ENCODE measurements at regions not wholly inside any gene's neighbourhood (a gene's known extent, or its start where the extent isn't known, plus 50 kb on each side); places are given as distances from the start of the nearest gene placed in this dataset.
"Not testable (repeated sequence)": the region's sequence is repeated elsewhere in the genome, so short reads cannot be mapped to it uniquely, and the experiment has no call there.

DNA sequence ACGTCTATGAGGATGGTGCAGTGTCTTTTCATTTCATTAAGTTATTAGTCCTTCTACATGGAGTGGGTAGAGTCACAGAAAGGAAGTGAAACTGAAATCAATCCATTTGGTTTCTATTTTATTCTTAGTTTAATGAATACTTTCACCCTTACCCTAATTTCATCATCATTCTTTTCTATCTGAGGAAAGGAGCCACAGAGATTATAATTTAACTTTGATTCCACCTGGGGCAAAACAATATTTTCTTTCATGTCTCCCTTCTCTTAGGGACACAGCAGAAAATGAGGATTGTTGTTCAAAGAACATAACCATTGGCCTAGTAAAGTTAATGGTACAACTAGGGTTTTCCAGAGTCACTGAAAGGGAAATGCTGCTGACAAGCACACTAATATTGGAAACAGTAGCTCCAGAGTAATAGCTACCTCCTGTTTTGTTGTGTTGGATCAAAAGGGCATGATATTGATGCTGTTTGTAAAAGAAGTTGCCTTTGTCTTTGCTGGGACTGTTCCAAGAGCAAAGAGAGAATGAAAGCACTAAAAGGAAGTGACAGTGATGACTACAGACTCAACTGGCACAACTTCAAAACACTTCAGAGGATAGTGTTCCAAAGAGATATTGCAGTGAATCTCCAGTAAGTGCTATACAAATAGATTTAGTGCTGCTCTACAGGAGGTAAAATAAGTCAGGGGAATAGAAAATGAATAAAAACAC lies 247.1 kb upstream of the PITX2 start:
- Histone ChIP-seq H3K9me2 (ENCODE audit: insufficient read depth, low read length) (no peaks in the 10 kb centered on the region), H3K79me2 (replicated peaks; ENCODE audit: insufficient read depth, low read length) (no peaks in the 10 kb centered on the region), H3F3A (ENCODE audit: insufficient read depth, low read length, poor library complexity, severe bottlenecking) (no peaks in the 10 kb centered on the region), H3K27me3 (ENCODE audit: insufficient read depth, low read depth, low read length) (no peaks in the 10 kb centered on the region), H3K4me2 (ENCODE audit: low read length) (no peak overlapping the region), H3K9me3 (ENCODE audit: low read length) (no peaks in the 10 kb centered on the region), H4K20me1 (ENCODE audit: insufficient read depth) (no peaks in the 10 kb centered on the region), H3K27ac (ENCODE audit: low read length) (no peak overlapping the region), H3K36me3 (ENCODE audit: insufficient read depth, low read length) (no peaks in the 10 kb centered on the region), H3K9ac (ENCODE audit: low read length) (no peak overlapping the region), H2AFZ (ENCODE audit: low read depth, low read length) (no peak overlapping the region), H3K4me3 (ENCODE audit: low read length) (no peak overlapping the region)
- TF ChIP-seq, protein P1, sequence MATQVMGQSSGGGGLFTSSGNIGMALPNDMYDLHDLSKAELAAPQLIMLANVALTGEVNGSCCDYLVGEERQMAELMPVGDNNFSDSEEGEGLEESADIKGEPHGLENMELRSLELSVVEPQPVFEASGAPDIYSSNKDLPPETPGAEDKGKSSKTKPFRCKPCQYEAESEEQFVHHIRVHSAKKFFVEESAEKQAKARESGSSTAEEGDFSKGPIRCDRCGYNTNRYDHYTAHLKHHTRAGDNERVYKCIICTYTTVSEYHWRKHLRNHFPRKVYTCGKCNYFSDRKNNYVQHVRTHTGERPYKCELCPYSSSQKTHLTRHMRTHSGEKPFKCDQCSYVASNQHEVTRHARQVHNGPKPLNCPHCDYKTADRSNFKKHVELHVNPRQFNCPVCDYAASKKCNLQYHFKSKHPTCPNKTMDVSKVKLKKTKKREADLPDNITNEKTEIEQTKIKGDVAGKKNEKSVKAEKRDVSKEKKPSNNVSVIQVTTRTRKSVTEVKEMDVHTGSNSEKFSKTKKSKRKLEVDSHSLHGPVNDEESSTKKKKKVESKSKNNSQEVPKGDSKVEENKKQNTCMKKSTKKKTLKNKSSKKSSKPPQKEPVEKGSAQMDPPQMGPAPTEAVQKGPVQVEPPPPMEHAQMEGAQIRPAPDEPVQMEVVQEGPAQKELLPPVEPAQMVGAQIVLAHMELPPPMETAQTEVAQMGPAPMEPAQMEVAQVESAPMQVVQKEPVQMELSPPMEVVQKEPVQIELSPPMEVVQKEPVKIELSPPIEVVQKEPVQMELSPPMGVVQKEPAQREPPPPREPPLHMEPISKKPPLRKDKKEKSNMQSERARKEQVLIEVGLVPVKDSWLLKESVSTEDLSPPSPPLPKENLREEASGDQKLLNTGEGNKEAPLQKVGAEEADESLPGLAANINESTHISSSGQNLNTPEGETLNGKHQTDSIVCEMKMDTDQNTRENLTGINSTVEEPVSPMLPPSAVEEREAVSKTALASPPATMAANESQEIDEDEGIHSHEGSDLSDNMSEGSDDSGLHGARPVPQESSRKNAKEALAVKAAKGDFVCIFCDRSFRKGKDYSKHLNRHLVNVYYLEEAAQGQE (IDR thresholded peaks at IDR 0.05; ENCODE audit: borderline replicate concordance): no peak
- no peak for TF ChIP-seq RAD21 (conservative IDR thresholded peaks at IDR 0.05)
- no peak for TF ChIP-seq POLR2AphosphoS5 (IDR thresholded peaks at IDR 0.05)
- TF ChIP-seq, protein P2, sequence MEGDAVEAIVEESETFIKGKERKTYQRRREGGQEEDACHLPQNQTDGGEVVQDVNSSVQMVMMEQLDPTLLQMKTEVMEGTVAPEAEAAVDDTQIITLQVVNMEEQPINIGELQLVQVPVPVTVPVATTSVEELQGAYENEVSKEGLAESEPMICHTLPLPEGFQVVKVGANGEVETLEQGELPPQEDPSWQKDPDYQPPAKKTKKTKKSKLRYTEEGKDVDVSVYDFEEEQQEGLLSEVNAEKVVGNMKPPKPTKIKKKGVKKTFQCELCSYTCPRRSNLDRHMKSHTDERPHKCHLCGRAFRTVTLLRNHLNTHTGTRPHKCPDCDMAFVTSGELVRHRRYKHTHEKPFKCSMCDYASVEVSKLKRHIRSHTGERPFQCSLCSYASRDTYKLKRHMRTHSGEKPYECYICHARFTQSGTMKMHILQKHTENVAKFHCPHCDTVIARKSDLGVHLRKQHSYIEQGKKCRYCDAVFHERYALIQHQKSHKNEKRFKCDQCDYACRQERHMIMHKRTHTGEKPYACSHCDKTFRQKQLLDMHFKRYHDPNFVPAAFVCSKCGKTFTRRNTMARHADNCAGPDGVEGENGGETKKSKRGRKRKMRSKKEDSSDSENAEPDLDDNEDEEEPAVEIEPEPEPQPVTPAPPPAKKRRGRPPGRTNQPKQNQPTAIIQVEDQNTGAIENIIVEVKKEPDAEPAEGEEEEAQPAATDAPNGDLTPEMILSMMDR (IDR thresholded peaks at IDR 0.05; ENCODE audit: poor library complexity, severe bottlenecking): no peak
- no peak for TF ChIP-seq MXI1 (conservative IDR thresholded peaks at IDR 0.05; ENCODE audit: poor library complexity, severe bottlenecking)
- no peak for TF ChIP-seq TAF1 (IDR thresholded peaks at IDR 0.05; ENCODE audit: low read depth)
- TF ChIP-seq EP300 (conservative IDR thresholded peaks at IDR 0.05; ENCODE audit: poor library complexity, severe bottlenecking): no peak

DNA sequence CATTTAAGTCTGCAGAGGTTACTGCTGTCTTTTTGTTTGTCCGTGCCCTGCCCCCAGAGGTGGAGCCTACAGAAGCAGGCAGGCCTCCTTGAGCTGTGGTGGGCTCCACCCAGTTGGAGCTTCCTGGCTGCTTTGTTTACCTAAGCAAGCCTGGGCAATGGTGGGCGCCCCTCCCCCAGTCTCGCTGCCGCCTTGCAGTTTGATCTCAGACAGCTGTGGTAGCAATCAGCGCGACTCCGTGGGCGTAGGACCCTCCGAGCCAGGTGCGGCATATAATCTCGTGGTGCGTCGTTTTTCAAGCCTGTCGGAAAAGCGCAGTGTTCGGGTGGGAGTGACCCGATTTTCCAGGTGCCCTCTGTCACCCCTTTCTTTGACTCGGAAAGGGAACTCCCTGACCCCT lies 253.3 kb upstream of the PITX2 start:
- H3K36me3 ChIP-seq (ENCODE audit: insufficient read depth, low read length); H3K9me2 ChIP-seq (ENCODE audit: insufficient read depth, low read length); H3K4me2 ChIP-seq (ENCODE audit: low read length); H3K79me2 ChIP-seq (replicated peaks; ENCODE audit: insufficient read depth, low read length); H3K27me3 ChIP-seq (ENCODE audit: insufficient read depth, low read depth, low read length); H3K4me3 ChIP-seq (ENCODE audit: low read length); H3K9ac ChIP-seq (ENCODE audit: low read length); H3K27ac ChIP-seq (ENCODE audit: low read length); H4K20me1 ChIP-seq (ENCODE audit: insufficient read depth); H3K9me3 ChIP-seq (ENCODE audit: low read length); H2AFZ ChIP-seq (ENCODE audit: low read depth, low read length); H3F3A ChIP-seq (ENCODE audit: insufficient read depth, low read length, poor library complexity, severe bottlenecking): not testable (repeated sequence)

DNA sequence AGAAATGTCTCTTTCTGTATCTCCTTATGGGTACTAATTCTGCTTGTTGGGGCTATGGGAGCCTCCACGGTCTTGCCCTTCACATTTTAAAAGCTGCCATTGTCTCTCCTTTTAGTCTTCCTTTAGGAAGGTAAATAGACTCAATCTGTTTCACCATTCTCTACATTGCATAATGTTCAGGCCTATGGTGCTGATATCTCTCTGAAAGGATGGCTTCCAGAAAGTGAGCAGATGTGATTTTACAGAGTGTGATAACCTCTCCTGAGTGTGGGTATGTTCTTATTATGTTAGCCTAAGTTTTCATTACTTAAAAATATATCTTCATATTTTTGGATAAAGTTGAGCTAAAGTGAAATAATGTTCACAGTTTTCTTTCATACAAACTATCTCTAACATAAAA lies 254.0 kb upstream of the PITX2 start:
- Histone ChIP-seq H3K4me2 (ENCODE audit: low read length) (no peak overlapping the region), H3K79me2 (replicated peaks; ENCODE audit: insufficient read depth, low read length) (no peaks in the 10 kb centered on the region), H3K27ac (ENCODE audit: low read length) (no peak overlapping the region), H3K9me2 (ENCODE audit: insufficient read depth, low read length) (no peaks in the 10 kb centered on the region), H3K9me3 (ENCODE audit: low read length) (no peaks in the 10 kb centered on the region), H2AFZ (ENCODE audit: low read depth, low read length) (no peak overlapping the region), H3K4me3 (ENCODE audit: low read length) (no peak overlapping the region), H4K20me1 (ENCODE audit: insufficient read depth) (no peaks in the 10 kb centered on the region), H3K36me3 (ENCODE audit: insufficient read depth, low read length) (no peaks in the 10 kb centered on the region), H3F3A (ENCODE audit: insufficient read depth, low read length, poor library complexity, severe bottlenecking) (no peaks in the 10 kb centered on the region), H3K27me3 (ENCODE audit: insufficient read depth, low read depth, low read length) (no peaks in the 10 kb centered on the region), H3K9ac (ENCODE audit: low read length) (no peak overlapping the region)
- TF ChIP-seq TAF1 (IDR thresholded peaks at IDR 0.05; ENCODE audit: low read depth): no peak
- TF ChIP-seq, protein P1 (IDR thresholded peaks at IDR 0.05; ENCODE audit: borderline replicate concordance): no peak
- no peak for TF ChIP-seq MXI1 (conservative IDR thresholded peaks at IDR 0.05; ENCODE audit: poor library complexity, severe bottlenecking)
- no peak for TF ChIP-seq EP300 (conservative IDR thresholded peaks at IDR 0.05; ENCODE audit: poor library complexity, severe bottlenecking)
- no peak for TF ChIP-seq SMC3 (conservative IDR thresholded peaks at IDR 0.05; ENCODE audit: poor library complexity)
